DOHH2 (cell line): ENCODE measurements at regions not wholly inside any gene's neighbourhood (a gene's known extent, or its start where the extent isn't known, plus 50 kb on each side); places are given as distances from the start of the nearest gene placed in this dataset.

Experiments used
- CTCF ChIP-seq: fragments of 200-600 bp; sonication (generic); IDR thresholded peaks from one replicate; pipeline ENCODE4 v1.5.1; 2014; ENCODE audit warnings: antibody characterized with exemption, mild to moderate bottlenecking, low read depth, low read length; ENCODE audit not compliant: poor library complexity, severe bottlenecking
- EZH2phosphoT487 ChIP-seq: fragments of 200-600 bp; sonication (generic); IDR thresholded peaks from 2 replicates; pipeline ENCODE4 v1.6.1; 2017; ENCODE audit warnings: borderline replicate concordance, mild to moderate bottlenecking, antibody characterized with exemption, low read length, moderate library complexity, mixed read lengths

- TF ChIP-seq CTCF: no peak
- no peak for TF ChIP-seq EZH2phosphoT487
Measured at GRCh38 chr2:234570476-234570875, 73.6 kb upstream of the ARL4C start.
